Cardiac septum (tissue), 1 donor: ENCODE measurements at regions not wholly inside any gene's neighbourhood (a gene's known extent, or its start where the extent isn't known, plus 50 kb on each side); places are given as distances from the start of the nearest gene placed in this dataset.
"Not testable (repeated sequence)": the region's sequence is repeated elsewhere in the genome, so short reads cannot be mapped to it uniquely, and the experiment has no call there.

Experiments used
- DNase-seq: peaks from one replicate; pipeline ENCODE4 v3.0.0-alpha.2; 2020; ENCODE audit warnings: low spot score
- intact Hi-C: fragments of 100-400 bp; cut with DNase I; formaldehyde crosslinking; loops from one replicate; pipeline ENCODE4 v1.14.0; 2022
- donor health status: DM: no; HTN: no; CAD: no.

GRCh38 chr4:159702200-159702599, 599.3 kb downstream of the RAPGEF2 start:
- DNase-seq = no peak
- intact Hi-C loops = no loop called here

DNA sequence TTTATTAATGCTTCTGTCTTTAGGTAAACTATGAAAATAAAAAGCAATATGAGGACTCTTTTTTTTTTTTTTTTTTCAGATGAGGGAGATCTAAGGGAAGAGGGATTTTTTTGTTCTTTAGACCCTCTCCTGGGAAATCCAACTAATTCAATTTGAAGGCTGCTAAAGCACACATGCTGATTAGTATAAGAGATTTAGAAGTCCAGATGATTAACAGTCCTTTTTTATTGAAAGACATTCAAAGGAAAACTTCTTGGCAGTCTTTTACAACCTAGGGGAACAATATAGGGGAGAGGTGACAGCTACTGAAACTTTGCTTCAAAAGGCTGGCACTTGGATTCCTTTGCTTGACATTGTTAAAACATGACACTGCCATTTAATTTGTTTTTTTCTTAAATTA, 602.5 kb downstream of the RAPGEF2 start:
- intact Hi-C loops = no loop called here
- DNase-seq = no peak

GRCh38 chr4:159706704-159707103, 603.8 kb downstream of the RAPGEF2 start:
- intact Hi-C loops = no loop called here
- no peak for DNase-seq

DNA sequence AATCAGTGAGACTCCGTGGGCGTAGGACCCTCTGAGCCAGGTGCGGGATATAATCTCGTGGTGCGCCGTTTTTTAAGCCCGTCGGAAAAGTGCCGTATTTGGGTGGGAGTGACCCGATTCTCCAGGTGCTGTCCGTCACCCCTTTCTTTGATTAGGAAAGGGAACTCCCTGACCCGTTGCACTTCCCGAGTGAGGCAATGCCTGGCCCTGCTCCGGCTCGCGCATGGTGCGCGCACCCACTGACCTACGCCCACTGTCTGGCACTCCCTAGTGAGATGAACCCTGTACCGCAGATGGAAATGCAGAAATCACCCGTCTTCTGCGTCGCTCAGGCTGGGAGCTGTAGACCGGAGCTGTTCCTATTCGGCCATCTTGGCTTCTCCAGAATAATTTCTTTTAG, 612.3 kb downstream of the RAPGEF2 start:
- DNase-seq = not testable (repeated sequence)

DNA sequence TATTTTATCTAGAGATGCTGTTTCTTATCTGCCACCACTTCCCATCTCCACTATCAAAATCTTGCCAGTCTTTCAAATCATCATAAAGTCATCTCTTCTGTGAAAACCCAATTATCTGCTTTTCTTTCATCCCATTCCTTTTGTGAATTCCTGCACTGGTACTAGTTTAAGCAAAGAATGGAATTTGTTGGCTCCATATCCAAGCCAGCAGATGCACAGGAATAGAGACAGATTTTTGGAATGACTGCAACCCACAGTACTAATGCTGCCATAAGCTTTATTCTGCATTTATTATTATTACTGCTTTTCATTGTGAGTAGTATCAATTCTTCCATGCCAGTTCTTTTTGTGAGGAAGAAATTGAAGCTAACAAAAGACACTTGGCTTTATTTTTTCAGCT, 616.7 kb downstream of the RAPGEF2 start:
- intact Hi-C loops = no loop called here
- no peak for DNase-seq

More for the DNA sequence above, 612.3 kb downstream of the RAPGEF2 start:
- intact Hi-C loops = not testable (repeated sequence)

DNA sequence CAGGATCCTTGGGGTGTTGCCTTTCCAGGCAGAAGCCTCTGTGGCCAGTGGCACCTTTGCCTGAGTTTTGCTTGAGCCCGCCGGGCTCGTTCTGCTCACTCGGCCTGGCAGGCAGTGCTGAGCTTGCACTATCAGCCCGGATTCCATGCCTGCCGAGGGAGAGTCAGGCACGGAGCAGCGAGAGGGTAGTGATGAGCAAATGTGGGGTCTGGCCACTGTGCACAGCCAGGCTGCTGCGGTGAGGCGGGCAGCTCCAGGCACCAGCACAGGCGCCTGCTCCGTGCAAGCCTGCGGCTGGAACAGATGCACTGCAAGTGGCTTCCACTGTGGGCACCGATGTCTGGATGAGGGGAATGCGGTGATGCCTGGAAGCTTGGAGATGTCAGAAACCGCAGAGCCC, 619.2 kb downstream of the RAPGEF2 start:
- intact Hi-C loops = no loop called here
- DNase-seq = no peak

- intact Hi-C loops = no loop called here
- no peak for DNase-seq
Measured at GRCh38 chr4:159722918-159723317, 620.0 kb downstream of the RAPGEF2 start.

- no peak for DNase-seq
Measured at GRCh38 chr4:159723341-159724048, 620.6 kb downstream of the RAPGEF2 start.

GRCh38 chr4:159725571-159725970, 622.7 kb downstream of the RAPGEF2 start:
- intact Hi-C loops = no loop called here

More at GRCh38 chr4:159723341-159724048, 620.6 kb downstream of the RAPGEF2 start:
- intact Hi-C loops = no loop called here

DNA sequence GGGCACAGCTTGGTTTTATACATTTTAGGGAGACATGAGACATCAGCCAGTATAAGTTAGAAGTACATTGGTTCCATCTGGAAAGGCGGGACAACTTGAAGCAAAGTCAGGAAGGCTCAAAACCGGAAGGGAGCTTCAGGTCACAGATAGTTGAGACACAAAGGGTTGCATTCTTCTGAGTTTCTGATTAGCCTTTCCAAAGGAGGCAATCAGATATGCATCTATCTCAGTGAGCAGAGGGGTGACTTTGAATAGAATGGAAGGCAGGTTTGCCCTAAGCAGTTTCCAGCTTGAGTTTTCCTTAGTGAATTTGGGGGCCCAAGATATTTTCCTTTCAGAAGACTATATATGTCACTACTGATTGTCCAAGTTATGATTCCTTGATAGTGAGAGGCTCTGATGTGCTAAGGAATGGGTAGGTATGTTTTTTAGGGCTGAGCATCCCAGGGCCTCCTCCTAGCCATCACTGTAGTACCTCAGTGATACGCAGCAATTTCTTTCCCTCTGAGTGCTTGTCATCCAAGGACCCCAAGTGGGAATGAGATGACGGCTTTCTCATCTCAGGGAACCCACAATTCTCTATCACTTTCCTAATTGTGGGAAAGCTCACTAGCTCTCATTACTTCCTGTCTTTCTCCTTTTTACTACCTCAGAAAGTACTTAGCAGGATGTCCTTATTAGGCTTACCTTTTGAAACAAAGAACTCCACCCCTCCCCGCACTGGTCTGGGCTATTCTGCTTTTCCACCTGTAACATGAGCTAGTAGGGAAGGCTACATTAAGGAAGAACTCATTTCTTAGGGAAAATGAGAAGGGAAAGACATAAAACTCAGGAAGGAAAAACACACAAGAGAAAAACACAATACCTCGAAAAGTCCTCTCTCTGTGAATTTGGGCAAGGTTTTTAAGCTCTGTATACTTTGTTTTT, 632.7 kb downstream of the RAPGEF2 start:
- intact Hi-C loops = no loop called here
- no peak for DNase-seq

More at GRCh38 chr4:159725571-159725970, 622.7 kb downstream of the RAPGEF2 start:
- no peak for DNase-seq

GRCh38 chr4:159736411-159736810, 633.5 kb downstream of the RAPGEF2 start:
- no peak for DNase-seq
- intact Hi-C loops = no loop called here

- intact Hi-C loops = no loop called here
- DNase-seq = no peak
Measured at GRCh38 chr4:159743971-159744370, 641.1 kb downstream of the RAPGEF2 start.

DNA sequence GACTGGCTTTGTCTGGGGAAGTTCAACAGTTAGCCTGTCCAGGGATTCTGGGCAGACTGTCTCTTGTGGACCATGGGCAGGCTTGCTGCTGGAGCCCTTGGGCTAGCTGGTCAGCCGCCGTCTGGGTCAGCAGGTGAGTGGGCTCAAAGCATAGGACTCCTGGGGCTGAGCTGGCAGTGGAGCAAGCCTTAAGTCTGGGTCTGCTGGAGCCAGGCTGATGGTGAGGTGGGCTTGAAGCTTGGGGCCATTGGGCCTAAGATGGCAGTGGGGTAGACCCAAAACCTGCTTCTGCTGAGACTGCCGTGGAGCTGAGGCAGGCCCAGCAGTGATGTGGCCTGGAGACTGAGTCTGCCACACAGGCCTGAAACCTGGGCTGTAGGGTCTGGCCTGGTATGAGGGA, 645.1 kb downstream of the RAPGEF2 start:
- intact Hi-C loops = no loop called here

DNA sequence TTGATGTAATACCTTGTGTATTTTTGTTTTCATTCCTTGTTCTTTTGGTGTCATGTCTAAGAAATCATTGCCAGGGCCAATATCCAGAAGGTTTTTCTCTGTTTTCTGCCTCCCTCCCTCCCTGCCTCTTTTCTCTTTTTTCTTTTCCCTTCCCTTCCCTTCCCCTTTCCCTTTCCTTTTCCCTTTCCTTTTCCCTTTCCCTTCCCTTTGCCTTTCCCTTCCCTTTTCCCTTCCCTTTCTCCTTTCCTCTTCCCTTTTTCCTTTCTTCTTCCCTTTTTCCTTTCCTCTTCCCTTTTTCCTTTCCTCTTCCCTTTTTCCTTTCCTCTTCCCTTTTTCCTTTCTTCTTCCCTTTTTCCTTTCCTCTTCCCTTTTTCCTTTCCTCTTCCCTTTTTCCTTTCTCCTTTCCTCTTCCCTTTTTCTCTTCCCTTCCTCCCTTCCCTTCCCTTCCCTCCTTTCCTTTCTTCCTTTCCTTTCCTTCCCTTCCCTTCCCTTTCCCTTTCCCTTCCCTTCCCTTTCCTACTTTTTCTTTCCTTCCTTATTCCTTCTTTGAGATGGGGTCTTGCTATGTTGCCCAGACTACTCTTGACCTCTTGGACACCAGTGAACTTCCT, 646.1 kb downstream of the RAPGEF2 start:
- DNase-seq = no peak
- intact Hi-C loops = no loop called here

More for the DNA sequence above, 645.1 kb downstream of the RAPGEF2 start:
- DNase-seq = no peak

GRCh38 chr4:159757499-159757898, 654.6 kb downstream of the RAPGEF2 start:
- intact Hi-C loops = no loop called here
- DNase-seq = no peak

- intact Hi-C loops = no loop called here
Measured at GRCh38 chr4:159758061-159758460, 655.2 kb downstream of the RAPGEF2 start.

GRCh38 chr4:159762672-159763071, 659.8 kb downstream of the RAPGEF2 start:
- DNase-seq = no peak
- intact Hi-C loops = no loop called here

More at GRCh38 chr4:159758061-159758460, 655.2 kb downstream of the RAPGEF2 start:
- no peak for DNase-seq

- DNase-seq = no peak
- intact Hi-C loops = no loop called here
Measured at GRCh38 chr4:159764343-159764952, 661.6 kb downstream of the RAPGEF2 start.

DNA sequence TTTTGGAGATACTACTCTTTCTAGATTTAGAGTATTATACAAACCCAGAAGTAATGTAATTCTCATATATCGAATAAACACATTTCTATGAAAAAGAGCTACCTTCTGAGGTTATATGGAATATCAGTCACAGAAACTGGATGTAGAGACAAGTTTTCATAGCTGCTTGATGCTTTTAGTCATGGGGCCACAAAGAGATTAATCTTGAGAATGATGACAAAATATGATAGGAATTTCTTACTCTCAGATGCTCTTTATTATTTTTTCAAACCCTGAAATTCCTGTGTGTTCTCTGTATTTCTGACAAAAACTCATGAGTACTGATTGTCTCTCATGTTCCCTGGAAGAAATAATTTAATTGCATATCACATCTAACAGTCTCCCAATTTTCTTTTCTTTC, 662.5 kb downstream of the RAPGEF2 start:
- intact Hi-C loops = no loop called here

GRCh38 chr4:159766241-159766640, 663.4 kb downstream of the RAPGEF2 start:
- intact Hi-C loops = no loop called here
- DNase-seq = no peak

More for the DNA sequence above, 662.5 kb downstream of the RAPGEF2 start:
- DNase-seq = no peak
